LNCAP (cell line): ENCODE measurements at regions not wholly inside any gene's neighbourhood (a gene's known extent, or its start where the extent isn't known, plus 50 kb on each side); places are given as distances from the start of the nearest gene placed in this dataset.

ENCODE experiments used
- CTCF ChIP-seq: fragments of 450-650 bp; IDR thresholded peaks from 2 replicates; pipeline ENCODE4 v1.5.1; 2017; ENCODE audit warnings: mild to moderate bottlenecking

DNA sequence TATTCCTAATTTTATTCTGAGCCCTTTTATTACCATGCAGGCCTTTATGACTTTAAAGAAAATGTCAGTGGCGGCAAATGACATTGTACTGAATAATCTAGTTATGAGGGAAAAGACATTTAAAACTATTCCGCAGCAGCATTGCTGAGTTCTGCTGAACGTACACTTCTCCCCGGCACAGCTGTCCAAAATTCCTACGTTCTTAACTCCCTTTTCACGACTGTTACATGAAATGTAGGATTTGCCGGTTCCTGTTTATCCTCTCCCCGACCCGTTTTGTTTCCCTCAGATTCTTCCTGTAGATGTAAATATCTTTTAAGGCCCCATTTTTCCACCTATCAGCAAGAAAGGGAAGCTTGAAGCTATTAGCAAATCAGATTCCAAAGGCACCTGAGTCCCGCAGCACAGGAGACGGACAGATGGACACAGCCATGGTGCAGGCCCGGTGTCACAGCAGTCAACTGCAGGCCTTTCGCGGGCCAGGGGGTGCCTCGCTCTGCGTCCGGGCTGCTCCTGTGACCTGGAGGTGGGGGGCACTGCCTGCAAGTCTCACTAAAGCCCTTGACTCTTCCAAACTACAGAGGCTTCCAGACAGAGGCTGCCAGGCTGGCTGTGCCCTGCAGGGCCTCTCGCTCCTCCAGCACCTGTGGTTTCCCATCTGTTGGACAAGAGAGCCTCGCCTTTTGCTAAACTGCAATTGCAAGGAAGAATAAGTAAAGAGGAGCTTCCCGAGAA is 485.0 kb upstream of the MGMT start:
- TF ChIP-seq CTCF: no peak

DNA sequence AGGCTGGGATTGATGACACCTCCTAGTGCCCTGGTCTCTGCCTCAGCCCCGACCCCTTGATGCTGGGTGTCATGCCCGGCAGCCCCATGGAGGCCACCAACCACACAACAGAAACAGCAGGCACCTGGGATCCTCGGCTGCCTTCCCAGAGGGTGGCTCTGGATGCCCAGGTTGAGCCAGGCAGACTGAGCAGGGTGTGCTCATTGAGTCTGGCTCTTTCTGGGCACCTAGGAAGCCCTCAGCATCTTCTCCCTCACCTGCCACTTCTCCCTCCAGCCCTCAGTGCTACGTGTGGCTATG is 484.5 kb upstream of the MGMT start:
- TF ChIP-seq CTCF: no peak

DNA sequence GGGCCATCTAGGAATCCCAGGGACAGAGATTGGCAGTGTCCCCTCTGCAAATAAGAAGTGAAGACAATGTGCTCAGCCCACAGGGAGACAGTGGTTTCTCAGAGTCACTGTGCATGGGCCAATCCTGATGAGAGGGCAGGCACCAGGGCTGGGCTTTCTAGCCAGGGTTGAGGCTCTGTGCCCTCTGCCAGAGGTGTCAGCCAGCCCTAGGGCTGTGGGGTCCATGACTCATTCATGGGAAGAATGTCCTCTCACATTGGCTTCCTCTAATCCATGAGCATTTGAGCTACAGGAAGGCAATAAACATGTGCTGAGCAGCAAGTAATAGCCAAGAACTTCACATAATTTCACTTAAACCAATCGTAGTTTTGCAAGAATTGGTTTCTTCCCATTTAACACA is 482.0 kb upstream of the MGMT start:
- TF ChIP-seq CTCF: no peak

DNA sequence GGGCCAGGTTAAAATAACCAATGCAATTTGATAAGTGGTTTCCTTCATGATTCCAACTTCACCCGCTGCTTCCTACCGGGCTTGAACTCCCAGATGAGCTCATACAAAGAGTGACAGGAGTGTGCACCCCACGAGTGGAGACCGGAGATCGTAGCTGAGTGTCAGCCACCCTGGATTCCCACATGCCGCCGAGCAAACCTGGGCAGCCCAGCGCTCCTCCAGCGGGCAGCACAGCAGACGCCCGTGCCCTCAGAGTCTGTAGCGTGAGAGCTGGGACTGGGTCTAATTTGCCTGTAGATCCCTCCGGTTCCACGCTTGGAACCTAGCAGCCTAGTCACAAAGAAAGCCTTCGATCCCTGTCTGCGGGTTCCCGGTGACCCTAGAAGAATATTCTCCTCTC is 476.1 kb upstream of the MGMT start:
- no peak for TF ChIP-seq CTCF

GRCh38 chr10:128992770-128993169 is 474.3 kb upstream of the MGMT start:
- no peak for TF ChIP-seq CTCF

DNA sequence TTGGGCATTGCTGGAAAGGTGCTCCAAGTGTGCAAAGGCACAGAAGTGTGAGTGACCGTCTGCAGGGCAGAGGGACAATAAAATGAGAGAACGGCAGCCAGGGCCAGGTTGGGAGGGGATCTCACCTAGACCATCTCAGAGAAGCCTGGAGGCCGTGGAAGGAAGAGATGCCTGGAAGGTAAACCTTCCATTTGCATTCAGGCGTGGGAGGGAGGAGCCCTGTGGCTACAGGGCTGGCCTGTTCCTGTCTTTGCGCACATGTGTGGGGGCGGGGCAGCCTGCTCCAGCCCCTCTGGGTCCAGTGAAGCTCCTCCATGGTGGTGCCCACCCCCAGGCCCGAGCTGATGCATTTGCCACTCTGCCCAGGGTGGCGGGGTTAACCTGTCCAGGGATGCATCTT is 473.6 kb upstream of the MGMT start:
- TF ChIP-seq CTCF: no peak

- no peak for TF ChIP-seq CTCF
Observed at GRCh38 chr10:128993911-128994538, 473.0 kb upstream of the MGMT start.
